Hindlimb muscle (tissue), 1 donor: ENCODE measurements at regions not wholly inside any gene's neighbourhood (a gene's known extent, or its start where the extent isn't known, plus 50 kb on each side); places are given as distances from the start of the nearest gene placed in this dataset.
A peak's percentile ranks its signal among the peaks of the same experiment; 100 is the strongest.
"Not testable (repeated sequence)": the region's sequence is repeated elsewhere in the genome, so short reads cannot be mapped to it uniquely, and the experiment has no call there.

Experiments used
- DNase-seq: peaks from one replicate; pipeline ENCODE4 v3.0.0-alpha.2; 2013

GRCh38 chr3:81277853-81278252 lies 483.6 kb downstream of the GBE1 start:
- no peak for DNase-seq

GRCh38 chr3:81274671-81275070 lies 486.8 kb downstream of the GBE1 start:
- DNase-seq = no peak

GRCh38 chr3:81270603-81271379 lies 490.7 kb downstream of the GBE1 start:
- no peak for DNase-seq

GRCh38 chr3:81268526-81268925 lies 492.9 kb downstream of the GBE1 start:
- no peak for DNase-seq

- no peak for DNase-seq
Observed at GRCh38 chr3:81261996-81262395, 499.4 kb downstream of the GBE1 start.

GRCh38 chr3:81255463-81255862 lies 506.0 kb downstream of the GBE1 start:
- no peak for DNase-seq

GRCh38 chr3:81251096-81251495 lies 510.3 kb downstream of the GBE1 start:
- no peak for DNase-seq

GRCh38 chr3:81249540-81250029 lies 511.9 kb downstream of the GBE1 start:
- DNase-seq = no peak

- DNase-seq = no peak
Observed at GRCh38 chr3:81245501-81245900, 515.9 kb downstream of the GBE1 start.

GRCh38 chr3:81245043-81245442 lies 516.4 kb downstream of the GBE1 start:
- no peak for DNase-seq

GRCh38 chr3:81244231-81244630 lies 517.2 kb downstream of the GBE1 start:
- no peak for DNase-seq

GRCh38 chr3:81242871-81243270 lies 518.6 kb downstream of the GBE1 start:
- DNase-seq = no peak

- DNase-seq = no peak
Observed at GRCh38 chr3:81237181-81237580, 524.3 kb downstream of the GBE1 start.

GRCh38 chr3:81218023-81218422 lies 543.4 kb downstream of the GBE1 start:
- DNase-seq = peak; percentile 3

- DNase-seq = peak; percentile 3
Observed at GRCh38 chr3:81217101-81217500, 544.3 kb downstream of the GBE1 start.

GRCh38 chr3:81216192-81216591 lies 545.3 kb downstream of the GBE1 start:
- no peak for DNase-seq

GRCh38 chr3:81214631-81215030 lies 546.8 kb downstream of the GBE1 start:
- DNase-seq = no peak

GRCh38 chr3:81199587-81199986 lies 561.9 kb downstream of the GBE1 start:
- peak; percentile 3 for DNase-seq

- peak; percentile 4 for DNase-seq
Observed at GRCh38 chr3:81198756-81199155, 562.7 kb downstream of the GBE1 start.

GRCh38 chr3:81198216-81198615 lies 563.2 kb downstream of the GBE1 start:
- DNase-seq = no peak

- peak; percentile 6 for DNase-seq
Observed at GRCh38 chr3:81197386-81197785, 564.1 kb downstream of the GBE1 start.

- DNase-seq = no peak
Observed at GRCh38 chr3:81195478-81195877, 566.0 kb downstream of the GBE1 start.

- DNase-seq = no peak
Observed at GRCh38 chr3:81186412-81186811, 575.0 kb downstream of the GBE1 start.

- DNase-seq = not testable (repeated sequence)
Observed at GRCh38 chr3:81182086-81182875, 579.2 kb downstream of the GBE1 start.
